Choroid plexus epithelial cell (primary cell): ENCODE measurements at regions not wholly inside any gene's neighbourhood (a gene's known extent, or its start where the extent isn't known, plus 50 kb on each side); places are given as distances from the start of the nearest gene placed in this dataset.

Experiments
- DNase-seq: peaks from one replicate; pipeline ENCODE4 v3.0.0-alpha.2; 2010; ENCODE audit warnings: low read depth
- H3K4me3 ChIP-seq: 2 replicates; pipeline ENCODE4 v1.5.1; 2011; ENCODE audit warnings: low read depth, mild to moderate bottlenecking, control low read depth, low read length, moderate library complexity
- CTCF ChIP-seq: conservative IDR thresholded peaks from 2 replicates; pipeline ENCODE4 v1.5.1; 2011; ENCODE audit warnings: low read depth, mild to moderate bottlenecking, control low read depth, inconsistent platforms, low read length, moderate library complexity

GRCh38 chr11:26227883-26228502 lies 103.9 kb upstream of the ANO3 start:
- TF ChIP-seq CTCF = no peak
- H3K4me3 ChIP-seq = no peak overlapping the region
- no peak for DNase-seq

GRCh38 chr11:26228778-26229177 lies 103.2 kb upstream of the ANO3 start:
- no peak overlapping the region for H3K4me3 ChIP-seq
- DNase-seq = peak; percentile 51
- TF ChIP-seq CTCF = no peak

GRCh38 chr11:26229257-26229656 lies 102.7 kb upstream of the ANO3 start:
- no peak overlapping the region for H3K4me3 ChIP-seq
- DNase-seq = peak; percentile 95
- TF ChIP-seq CTCF = no peak

- DNase-seq = peak; percentile 43
- no peak for TF ChIP-seq CTCF
- H3K4me3 ChIP-seq = no peak overlapping the region
Measured at GRCh38 chr11:26229981-26230380, 101.9 kb upstream of the ANO3 start.

GRCh38 chr11:26231252-26231661 lies 100.7 kb upstream of the ANO3 start:
- peak; percentile 71 for DNase-seq
- H3K4me3 ChIP-seq = no peak overlapping the region
- TF ChIP-seq CTCF = no peak

GRCh38 chr11:26234451-26234850 lies 97.5 kb upstream of the ANO3 start:
- no peak for DNase-seq
- no peak for TF ChIP-seq CTCF
- H3K4me3 ChIP-seq = no peak overlapping the region

- no peak for TF ChIP-seq CTCF
- DNase-seq = no peak
- no peak overlapping the region for H3K4me3 ChIP-seq
Measured at GRCh38 chr11:26243426-26243825, 88.5 kb upstream of the ANO3 start.
